ENCODE measurements at regions not wholly inside any gene's neighbourhood (a gene's known extent, or its start where the extent isn't known, plus 50 kb on each side); places are given as distances from the start of the nearest gene placed in this dataset.

GRCh38 chr3:182606905-182607504 is 186.3 kb upstream of the ATP11B start:
- no peak for DNase-seq

- DNase-seq = no peak
Observed at GRCh38 chr3:182608832-182609231, 184.5 kb upstream of the ATP11B start.

GRCh38 chr3:182609575-182610156 is 183.6 kb upstream of the ATP11B start:
- no peak for DNase-seq

GRCh38 chr3:182612332-182612731 is 181.0 kb upstream of the ATP11B start:
- no peak for DNase-seq

GRCh38 chr3:182617500-182617899 is 175.8 kb upstream of the ATP11B start:
- DNase-seq = no peak

GRCh38 chr3:182618085-182618732 is 175.1 kb upstream of the ATP11B start:
- no peak for DNase-seq

GRCh38 chr3:182618981-182619591 is 174.2 kb upstream of the ATP11B start:
- DNase-seq = no peak

GRCh38 chr3:182620723-182621434 is 172.4 kb upstream of the ATP11B start:
- DNase-seq = no peak

GRCh38 chr3:182621435-182622240 is 171.7 kb upstream of the ATP11B start:
- no peak for DNase-seq

- no peak for DNase-seq
Observed at GRCh38 chr3:182622241-182622545, 171.1 kb upstream of the ATP11B start.

- no peak for DNase-seq
Observed at GRCh38 chr3:182626484-182627467, 166.5 kb upstream of the ATP11B start.

- no peak for DNase-seq
Observed at GRCh38 chr3:182628531-182628930, 164.8 kb upstream of the ATP11B start.

- DNase-seq = no peak
Observed at GRCh38 chr3:182629521-182629920, 163.8 kb upstream of the ATP11B start.

GRCh38 chr3:182631183-182632076 is 161.9 kb upstream of the ATP11B start:
- DNase-seq = no peak

- no peak for DNase-seq
Observed at GRCh38 chr3:182632077-182632393, 161.3 kb upstream of the ATP11B start.

GRCh38 chr3:182633186-182633585 is 160.1 kb upstream of the ATP11B start:
- DNase-seq = no peak

GRCh38 chr3:182636646-182637045 is 156.7 kb upstream of the ATP11B start:
- no peak for DNase-seq

GRCh38 chr3:182637350-182638110 is 155.8 kb upstream of the ATP11B start:
- no peak for DNase-seq

- DNase-seq = no peak
Observed at GRCh38 chr3:182644013-182644412, 149.3 kb upstream of the ATP11B start.
